ENCODE measurements at regions not wholly inside any gene's neighbourhood (a gene's known extent, or its start where the extent isn't known, plus 50 kb on each side); places are given as distances from the start of the nearest gene placed in this dataset.

- Mint-ChIP-seq H3K27me3 (ENCODE audit: low read depth) (peaks cover 42% of the 10 kb centered on the region), H3K4me1 (peaks cover 24% of the 10 kb centered on the region), H3K36me3 (ENCODE audit: low read depth) (no peaks in the 10 kb centered on the region), H3K4me3 (no peak overlapping the region), H3K9me3 (no peaks in the 10 kb centered on the region), H3K27ac (no peak overlapping the region)
- TF ChIP-seq CTCF (IDR thresholded peaks at IDR 0.05; ENCODE audit: unreplicated experiment in 3 of 3): no peak
These were observed 74.7 kb downstream of the GSC start for GRCh38 chr14:94695231-94695630.

- Mint-ChIP-seq H3K4me3 (no peak overlapping the region), H3K36me3 (ENCODE audit: low read depth) (no peaks in the 10 kb centered on the region), H3K27me3 (ENCODE audit: low read depth) (peaks cover 49% of the 10 kb centered on the region), H3K4me1 (peaks cover 6% of the 10 kb centered on the region), H3K9me3 (no peaks in the 10 kb centered on the region), H3K27ac (no peak overlapping the region)
- no peak for TF ChIP-seq CTCF (IDR thresholded peaks at IDR 0.05; ENCODE audit: unreplicated experiment in 3 of 3)
These were observed 78.3 kb downstream of the GSC start for GRCh38 chr14:94691660-94692034.

GRCh38 chr14:94690896-94691659 lies 78.8 kb downstream of the GSC start:
- no peak overlapping the region for H3K27ac Mint-ChIP-seq

GRCh38 chr14:94690486-94690885 lies 78.3 kb downstream of the SERPINA3 start:
- no peaks in the 10 kb centered on the region for H3K9me3 Mint-ChIP-seq
- H3K36me3 Mint-ChIP-seq (ENCODE audit: low read depth): no peaks in the 10 kb centered on the region
- H3K4me3 Mint-ChIP-seq: no peak overlapping the region
- TF ChIP-seq CTCF (IDR thresholded peaks at IDR 0.05; ENCODE audit: unreplicated experiment in 3 of 3): no peak
- peaks cover 56% of the 10 kb centered on the region for H3K27me3 Mint-ChIP-seq (ENCODE audit: low read depth)
- H3K4me1 Mint-ChIP-seq: peaks cover 6% of the 10 kb centered on the region
- H3K27ac Mint-ChIP-seq: no peak overlapping the region

More at GRCh38 chr14:94690896-94691659, 78.8 kb downstream of the GSC start:
- H3K36me3 Mint-ChIP-seq (ENCODE audit: low read depth): no peaks in the 10 kb centered on the region
- peaks cover 6% of the 10 kb centered on the region for H3K4me1 Mint-ChIP-seq
- peaks cover 54% of the 10 kb centered on the region for H3K27me3 Mint-ChIP-seq (ENCODE audit: low read depth)
- no peaks in the 10 kb centered on the region for H3K9me3 Mint-ChIP-seq
- no peak for TF ChIP-seq CTCF (IDR thresholded peaks at IDR 0.05; ENCODE audit: unreplicated experiment in 3 of 3)
- H3K4me3 Mint-ChIP-seq: no peak overlapping the region

GRCh38 chr14:94689985-94690400 lies 77.8 kb downstream of the SERPINA3 start:
- Mint-ChIP-seq H3K4me3 (no peak overlapping the region), H3K36me3 (ENCODE audit: low read depth) (no peaks in the 10 kb centered on the region), H3K27me3 (ENCODE audit: low read depth) (peaks cover 56% of the 10 kb centered on the region), H3K9me3 (no peaks in the 10 kb centered on the region), H3K4me1 (peaks cover 6% of the 10 kb centered on the region), H3K27ac (no peak overlapping the region)
- TF ChIP-seq CTCF (IDR thresholded peaks at IDR 0.05; ENCODE audit: unreplicated experiment in 3 of 3): no peak
